ENCODE measurements at regions not wholly inside any gene's neighbourhood (a gene's known extent, or its start where the extent isn't known, plus 50 kb on each side); places are given as distances from the start of the nearest gene placed in this dataset.

GRCh38 chr1:38578271-38578951 lies 281.2 kb downstream of the RRAGC start:
- TF ChIP-seq POLR2AphosphoS5 (IDR thresholded peaks at IDR 0.05; ENCODE audit: low read depth) (no peak), CTCF (IDR thresholded peaks at IDR 0.05; ENCODE audit: insufficient read depth, low read length) (no peak), SPI1 (IDR thresholded peaks at IDR 0.05; ENCODE audit: borderline replicate concordance, low read depth) (no peak), GABPA (IDR thresholded peaks at IDR 0.05; ENCODE audit: low read depth) (no peak)

Measured in HL-60 (cell line).